Liver (tissue), 8 donors: ENCODE measurements at regions not wholly inside any gene's neighbourhood (a gene's known extent, or its start where the extent isn't known, plus 50 kb on each side); places are given as distances from the start of the nearest gene placed in this dataset.
A peak's percentile ranks its signal among the peaks of the same experiment; 100 is the strongest.

Experiments
- DNase-seq: peaks from one replicate; pipeline ENCODE4 v3.0.0-alpha.2; 2017; ENCODE audit warnings: low spot score
- H3K27ac ChIP-seq, 2 donors: one replicate each; pipeline ENCODE4 v1.7.0; 2013; ENCODE audit warnings: inconsistent platforms in 2 of 2, low read length in 2 of 2, control low read depth in 1 of 2, low read depth in 1 of 2, mild to moderate bottlenecking in 1 of 2
- H3K27me3 ChIP-seq, 4 donors: one replicate each; pipeline versions ENCODE4 v1.6.1 to v1.7.0; 2013; ENCODE audit warnings: low read length in 3 of 4, inconsistent platforms in 1 of 4, mild to moderate bottlenecking in 1 of 4, moderate library complexity in 1 of 4; ENCODE audit not compliant: control insufficient read depth in 4 of 4, insufficient read depth in 4 of 4
- H3K36me3 ChIP-seq, 4 donors: one replicate each; pipeline versions ENCODE4 v1.6.1 to v1.7.0; 2013; ENCODE audit warnings: low read length in 3 of 4, mild to moderate bottlenecking in 3 of 4, low read depth in 1 of 4, moderate library complexity in 1 of 4; ENCODE audit not compliant: control insufficient read depth in 4 of 4, insufficient read depth in 3 of 4
- H3K4me1 ChIP-seq, 4 donors: one replicate each; pipeline versions ENCODE4 v1.6.1 to v1.7.0; 2013; ENCODE audit warnings: low read length in 3 of 4, mild to moderate bottlenecking in 3 of 4, moderate library complexity in 1 of 4; ENCODE audit not compliant: control insufficient read depth in 4 of 4, insufficient read depth in 4 of 4
- H3K4me3 ChIP-seq, 3 donors: one replicate each; pipeline versions ENCODE4 v1.6.1 to v1.7.0; 2013; ENCODE audit warnings: low read length in 3 of 3, control low read depth in 1 of 3, low read depth in 1 of 3, mild to moderate bottlenecking in 1 of 3
- H3K9ac ChIP-seq, 2 donors: one replicate each; pipeline ENCODE4 v1.7.0; 2013; ENCODE audit warnings: low read length in 2 of 2, mild to moderate bottlenecking in 2 of 2, moderate library complexity in 2 of 2, control low read depth in 1 of 2, low read depth in 1 of 2
- H3K9me3 ChIP-seq, 4 donors: one replicate each; pipeline versions ENCODE4 v1.6.1 to v1.7.0; 2013; ENCODE audit warnings: low read length in 3 of 4; ENCODE audit not compliant: control insufficient read depth in 4 of 4
- GABPA ChIP-seq, 2 donors: IDR thresholded peaks in 1 of 2; conservative IDR thresholded peaks in 1 of 2; 2 replicates each; pipeline ENCODE4 v1.6.1; 2016; ENCODE audit warnings: antibody characterized with exemption in 2 of 2, mild to moderate bottlenecking in 1 of 2, moderate library complexity in 1 of 2
- HNF4A ChIP-seq, 2 donors: conservative IDR thresholded peaks; 2 replicates each; pipeline ENCODE4 v1.6.1; 2016; ENCODE audit warnings: antibody characterized with exemption in 2 of 2, mild to moderate bottlenecking in 2 of 2
- JUND ChIP-seq, 2 donors: IDR thresholded peaks; 2 replicates each; pipeline ENCODE4 v1.6.1; 2016; ENCODE audit warnings: antibody characterized with exemption in 2 of 2
- NR2F2 ChIP-seq: IDR thresholded peaks from 2 replicates; pipeline ENCODE4 v1.6.1; 2016; ENCODE audit warnings: antibody characterized with exemption
- RAD21 ChIP-seq, 2 donors: IDR thresholded peaks; 2 replicates each; pipeline ENCODE4 v1.6.1; 2016; ENCODE audit warnings: antibody characterized with exemption in 2 of 2, mild to moderate bottlenecking in 2 of 2
- RXRA ChIP-seq, 2 donors: IDR thresholded peaks; 2 replicates each; pipeline ENCODE4 v1.6.1; 2017 to 2018; ENCODE audit warnings: antibody characterized with exemption in 2 of 2, mild to moderate bottlenecking in 1 of 2
- SP1 ChIP-seq: IDR thresholded peaks from 2 replicates; pipeline ENCODE4 v1.6.1; 2018; ENCODE audit warnings: antibody characterized with exemption, mild to moderate bottlenecking
- TAF1 ChIP-seq: conservative IDR thresholded peaks from 2 replicates; pipeline ENCODE4 v1.6.1; 2016; ENCODE audit warnings: antibody characterized with exemption, mild to moderate bottlenecking
- WGBS: extraction: QIAGEN DNeasy Blood & Tissue Kit; methylation state at CpG from one replicate; pipeline ENCODE4 v1.1.7; 2013; 5-methylcytosine and 5-hydroxymethylcytosine counted together
- TF ChIP-seq, protein P1 (sequence below): IDR thresholded peaks from 2 replicates; pipeline ENCODE4 v1.6.1; 2016; ENCODE audit warnings: antibody characterized with exemption, mild to moderate bottlenecking
- TF ChIP-seq, protein P2 (sequence below): fragments of 150-350 bp; IDR thresholded peaks from 2 replicates; pipeline ENCODE4 v1.5.1; 2017; ENCODE audit warnings: improper control_type of control experiment, low read depth, low read length; ENCODE audit not compliant: missing input control
- TF ChIP-seq, protein P3 (sequence below): IDR thresholded peaks from 2 replicates; pipeline ENCODE4 v1.6.1; 2016; ENCODE audit warnings: antibody characterized with exemption
- TF ChIP-seq, protein P4 (sequence below): IDR thresholded peaks from 2 replicates; pipeline ENCODE4 v1.6.1; 2016; ENCODE audit warnings: antibody characterized with exemption
- TF ChIP-seq, protein P5 (sequence below): IDR thresholded peaks from 2 replicates; pipeline ENCODE4 v1.6.1; 2016; ENCODE audit warnings: antibody characterized with exemption
- donor health status: healthy.
- donor health status: healthy.
- donor health status: healthy.
- donor health status: healthy.
- donor health status: healthy.

DNA sequence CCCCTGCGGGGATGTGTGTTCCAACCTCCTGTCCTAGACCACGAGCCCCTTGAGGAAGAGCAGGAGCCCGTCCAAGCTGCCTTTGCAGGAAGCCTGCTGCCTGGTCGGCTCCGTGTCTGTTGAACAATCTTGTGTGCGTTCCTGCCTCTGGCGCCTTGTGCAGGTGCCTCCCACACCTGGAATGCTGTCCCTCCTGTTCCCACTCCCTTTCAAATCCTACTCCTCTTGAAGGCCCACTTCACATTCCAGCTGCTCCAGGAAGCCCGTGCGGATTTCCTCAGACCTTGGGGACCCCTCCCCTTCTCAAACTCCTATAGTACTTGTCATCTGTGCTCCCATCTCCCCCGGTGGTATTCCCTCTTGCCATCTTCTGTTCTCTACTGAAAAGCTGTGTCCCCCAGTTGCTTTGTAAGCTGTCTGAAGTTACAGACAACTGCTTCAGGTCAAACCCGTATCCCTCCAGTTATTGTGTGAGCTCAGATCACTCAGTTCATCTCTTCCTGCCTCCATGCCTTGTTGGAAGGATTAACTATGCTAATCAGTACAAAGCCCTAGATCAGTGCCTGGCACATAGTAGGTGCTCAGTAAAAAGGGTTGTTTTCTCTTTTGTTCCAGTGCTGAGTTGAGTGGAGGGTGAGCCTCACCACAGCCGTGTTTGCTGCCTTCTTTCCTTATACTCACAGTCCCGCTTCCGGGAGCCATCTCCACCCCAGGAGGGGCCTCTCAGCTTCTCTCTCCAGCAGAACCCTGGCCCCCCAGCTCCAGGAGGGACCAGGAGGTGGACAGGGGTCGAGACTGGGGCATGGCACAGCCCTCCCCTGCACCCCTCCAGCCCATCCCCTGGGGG, 241.8 kb upstream of the CIBAR2 start (continued):
- TF ChIP-seq, protein P1, sequence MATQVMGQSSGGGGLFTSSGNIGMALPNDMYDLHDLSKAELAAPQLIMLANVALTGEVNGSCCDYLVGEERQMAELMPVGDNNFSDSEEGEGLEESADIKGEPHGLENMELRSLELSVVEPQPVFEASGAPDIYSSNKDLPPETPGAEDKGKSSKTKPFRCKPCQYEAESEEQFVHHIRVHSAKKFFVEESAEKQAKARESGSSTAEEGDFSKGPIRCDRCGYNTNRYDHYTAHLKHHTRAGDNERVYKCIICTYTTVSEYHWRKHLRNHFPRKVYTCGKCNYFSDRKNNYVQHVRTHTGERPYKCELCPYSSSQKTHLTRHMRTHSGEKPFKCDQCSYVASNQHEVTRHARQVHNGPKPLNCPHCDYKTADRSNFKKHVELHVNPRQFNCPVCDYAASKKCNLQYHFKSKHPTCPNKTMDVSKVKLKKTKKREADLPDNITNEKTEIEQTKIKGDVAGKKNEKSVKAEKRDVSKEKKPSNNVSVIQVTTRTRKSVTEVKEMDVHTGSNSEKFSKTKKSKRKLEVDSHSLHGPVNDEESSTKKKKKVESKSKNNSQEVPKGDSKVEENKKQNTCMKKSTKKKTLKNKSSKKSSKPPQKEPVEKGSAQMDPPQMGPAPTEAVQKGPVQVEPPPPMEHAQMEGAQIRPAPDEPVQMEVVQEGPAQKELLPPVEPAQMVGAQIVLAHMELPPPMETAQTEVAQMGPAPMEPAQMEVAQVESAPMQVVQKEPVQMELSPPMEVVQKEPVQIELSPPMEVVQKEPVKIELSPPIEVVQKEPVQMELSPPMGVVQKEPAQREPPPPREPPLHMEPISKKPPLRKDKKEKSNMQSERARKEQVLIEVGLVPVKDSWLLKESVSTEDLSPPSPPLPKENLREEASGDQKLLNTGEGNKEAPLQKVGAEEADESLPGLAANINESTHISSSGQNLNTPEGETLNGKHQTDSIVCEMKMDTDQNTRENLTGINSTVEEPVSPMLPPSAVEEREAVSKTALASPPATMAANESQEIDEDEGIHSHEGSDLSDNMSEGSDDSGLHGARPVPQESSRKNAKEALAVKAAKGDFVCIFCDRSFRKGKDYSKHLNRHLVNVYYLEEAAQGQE, result no peak
- TF ChIP-seq GABPA (IDR thresholded peaks at IDR 0.05 in 1 of 2, conservative IDR thresholded peaks at IDR 0.05 in 1 of 2), result no peak

DNA sequence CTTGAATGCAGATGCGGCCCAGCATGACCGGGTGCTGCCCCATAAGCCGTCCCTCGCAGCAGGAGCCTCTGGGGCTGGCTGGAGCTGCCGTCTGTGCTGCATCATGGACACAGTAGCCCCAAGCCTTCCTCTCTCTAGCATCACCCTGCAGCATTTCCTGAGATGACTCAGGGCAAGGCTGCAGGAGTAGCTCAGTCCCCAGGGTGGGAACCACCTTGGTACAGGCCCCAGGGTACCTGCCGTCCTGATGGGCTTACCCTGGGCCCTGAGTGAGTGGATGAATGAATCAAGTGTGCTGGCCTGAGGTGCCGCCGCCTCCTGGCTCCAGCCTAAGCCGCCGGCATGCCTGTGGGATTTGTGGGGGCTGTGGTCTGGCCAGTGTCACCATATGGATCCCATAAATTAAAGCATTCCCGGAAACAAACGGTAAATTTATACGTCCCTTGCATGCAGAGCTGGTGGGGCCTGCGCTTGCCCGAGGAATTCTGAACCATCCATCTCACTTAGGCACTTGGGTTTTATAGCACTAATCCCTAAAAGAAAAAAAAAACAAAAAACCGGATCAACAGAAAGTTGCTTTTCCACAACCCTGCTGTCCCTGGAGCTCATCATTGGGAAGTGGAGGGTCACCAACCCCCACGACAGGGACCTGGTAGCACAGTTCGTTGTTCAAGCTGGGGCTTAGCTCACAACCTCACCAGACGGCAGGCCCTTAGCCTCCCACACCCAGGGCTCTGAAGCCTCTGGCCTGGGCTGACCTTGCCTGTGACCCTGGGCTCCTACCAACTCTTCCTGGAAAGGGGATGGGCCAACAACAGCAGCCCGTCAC, 242.6 kb upstream of the CIBAR2 start:
- TF ChIP-seq NR2F2 (peak; percentile 98), RAD21 (IDR thresholded peaks at IDR 0.05) (peak in 1 of 2 donors; percentile 59), SP1 (peak; percentile 82), JUND (IDR thresholded peaks at IDR 0.05) (peak; percentile 33 to 39), HNF4A (conservative IDR thresholded peaks at IDR 0.05) (peak; percentile 39 to 64), RXRA (IDR thresholded peaks at IDR 0.05) (peak; percentile 94 to 97), TAF1 (no peak)
- TF ChIP-seq, protein P2, sequence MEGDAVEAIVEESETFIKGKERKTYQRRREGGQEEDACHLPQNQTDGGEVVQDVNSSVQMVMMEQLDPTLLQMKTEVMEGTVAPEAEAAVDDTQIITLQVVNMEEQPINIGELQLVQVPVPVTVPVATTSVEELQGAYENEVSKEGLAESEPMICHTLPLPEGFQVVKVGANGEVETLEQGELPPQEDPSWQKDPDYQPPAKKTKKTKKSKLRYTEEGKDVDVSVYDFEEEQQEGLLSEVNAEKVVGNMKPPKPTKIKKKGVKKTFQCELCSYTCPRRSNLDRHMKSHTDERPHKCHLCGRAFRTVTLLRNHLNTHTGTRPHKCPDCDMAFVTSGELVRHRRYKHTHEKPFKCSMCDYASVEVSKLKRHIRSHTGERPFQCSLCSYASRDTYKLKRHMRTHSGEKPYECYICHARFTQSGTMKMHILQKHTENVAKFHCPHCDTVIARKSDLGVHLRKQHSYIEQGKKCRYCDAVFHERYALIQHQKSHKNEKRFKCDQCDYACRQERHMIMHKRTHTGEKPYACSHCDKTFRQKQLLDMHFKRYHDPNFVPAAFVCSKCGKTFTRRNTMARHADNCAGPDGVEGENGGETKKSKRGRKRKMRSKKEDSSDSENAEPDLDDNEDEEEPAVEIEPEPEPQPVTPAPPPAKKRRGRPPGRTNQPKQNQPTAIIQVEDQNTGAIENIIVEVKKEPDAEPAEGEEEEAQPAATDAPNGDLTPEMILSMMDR, result no peak
- TF ChIP-seq, protein P3, sequence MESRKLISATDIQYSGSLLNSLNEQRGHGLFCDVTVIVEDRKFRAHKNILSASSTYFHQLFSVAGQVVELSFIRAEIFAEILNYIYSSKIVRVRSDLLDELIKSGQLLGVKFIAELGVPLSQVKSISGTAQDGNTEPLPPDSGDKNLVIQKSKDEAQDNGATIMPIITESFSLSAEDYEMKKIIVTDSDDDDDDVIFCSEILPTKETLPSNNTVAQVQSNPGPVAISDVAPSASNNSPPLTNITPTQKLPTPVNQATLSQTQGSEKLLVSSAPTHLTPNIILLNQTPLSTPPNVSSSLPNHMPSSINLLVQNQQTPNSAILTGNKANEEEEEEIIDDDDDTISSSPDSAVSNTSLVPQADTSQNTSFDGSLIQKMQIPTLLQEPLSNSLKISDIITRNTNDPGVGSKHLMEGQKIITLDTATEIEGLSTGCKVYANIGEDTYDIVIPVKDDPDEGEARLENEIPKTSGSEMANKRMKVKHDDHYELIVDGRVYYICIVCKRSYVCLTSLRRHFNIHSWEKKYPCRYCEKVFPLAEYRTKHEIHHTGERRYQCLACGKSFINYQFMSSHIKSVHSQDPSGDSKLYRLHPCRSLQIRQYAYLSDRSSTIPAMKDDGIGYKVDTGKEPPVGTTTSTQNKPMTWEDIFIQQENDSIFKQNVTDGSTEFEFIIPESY, result no peak
- TF ChIP-seq, protein P4, sequence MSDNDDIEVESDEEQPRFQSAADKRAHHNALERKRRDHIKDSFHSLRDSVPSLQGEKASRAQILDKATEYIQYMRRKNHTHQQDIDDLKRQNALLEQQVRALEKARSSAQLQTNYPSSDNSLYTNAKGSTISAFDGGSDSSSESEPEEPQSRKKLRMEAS, result no peak
- TF ChIP-seq, protein P5, sequence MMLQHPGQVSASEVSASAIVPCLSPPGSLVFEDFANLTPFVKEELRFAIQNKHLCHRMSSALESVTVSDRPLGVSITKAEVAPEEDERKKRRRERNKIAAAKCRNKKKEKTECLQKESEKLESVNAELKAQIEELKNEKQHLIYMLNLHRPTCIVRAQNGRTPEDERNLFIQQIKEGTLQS, result peak; percentile 25
- TF ChIP-seq, protein P1, result peak; percentile 29
- Histone ChIP-seq H3K36me3 (no peaks in the 10 kb centered on the region), H3K4me1 (peaks cover 18 to 47% (median 29%) of the 10 kb centered on the region in 4 donors), H3K27me3 (no peaks in the 10 kb centered on the region), H3K9ac (no peak overlapping the region), H3K27ac (peak overlapping the region in 1 of 2 donors; percentile 41), H3K4me3 (no peak overlapping the region), H3K9me3 (no peaks in the 10 kb centered on the region)
- no peak for DNase-seq
- WGBS, result 68% methylated on average over 20 of the region's 20 CpGs
